ENCODE measurements at regions not wholly inside any gene's neighbourhood (a gene's known extent, or its start where the extent isn't known, plus 50 kb on each side); places are given as distances from the start of the nearest gene placed in this dataset.

- no peak for DNase-seq
Observed at GRCh38 chr9:16100537-16101091, 547.8 kb downstream of the CCDC171 start.

GRCh38 chr9:16102154-16102553, 549.3 kb downstream of the CCDC171 start:
- no peak for DNase-seq

DNA sequence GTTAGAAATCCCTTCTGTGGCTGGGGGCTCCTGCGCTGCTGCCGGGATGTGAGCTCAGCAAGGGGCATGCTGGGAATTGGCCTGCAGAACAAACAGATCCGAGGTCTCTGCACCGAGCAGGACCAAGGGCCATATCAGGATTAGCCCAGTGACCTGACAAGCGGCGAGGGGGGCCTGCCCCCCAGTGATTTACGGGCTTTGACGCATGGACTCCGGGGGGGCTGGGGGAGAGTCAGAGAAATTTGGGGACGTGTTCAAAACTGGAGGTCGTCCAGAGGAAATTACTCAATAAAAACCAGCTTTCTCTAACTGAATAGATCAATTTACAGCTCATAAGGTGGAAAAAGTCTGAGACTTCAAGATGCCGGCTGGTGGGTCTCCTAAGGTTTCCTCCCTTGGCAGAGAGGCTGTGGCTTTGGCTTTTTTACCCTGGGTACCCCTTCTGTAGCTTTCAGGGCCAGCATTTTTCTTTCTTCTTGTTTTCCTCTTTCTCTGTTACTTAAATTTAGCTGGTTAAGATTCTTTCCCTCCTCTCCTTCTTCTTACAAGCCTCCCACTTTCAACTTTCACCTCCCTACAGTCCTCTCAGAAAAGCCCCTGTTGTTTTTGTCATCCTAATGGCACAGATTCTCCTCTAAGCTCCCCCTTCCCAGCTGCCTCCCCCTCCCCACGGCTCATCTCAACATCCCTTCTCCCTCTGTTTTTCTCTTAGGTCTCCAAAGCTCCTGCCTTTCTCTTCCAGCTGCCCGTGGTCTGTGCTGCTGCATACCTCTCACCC, 551.0 kb downstream of the CCDC171 start:
- no peak for DNase-seq

- DNase-seq, result no peak
Observed at GRCh38 chr9:16105168-16106020, 552.6 kb downstream of the CCDC171 start.

DNA sequence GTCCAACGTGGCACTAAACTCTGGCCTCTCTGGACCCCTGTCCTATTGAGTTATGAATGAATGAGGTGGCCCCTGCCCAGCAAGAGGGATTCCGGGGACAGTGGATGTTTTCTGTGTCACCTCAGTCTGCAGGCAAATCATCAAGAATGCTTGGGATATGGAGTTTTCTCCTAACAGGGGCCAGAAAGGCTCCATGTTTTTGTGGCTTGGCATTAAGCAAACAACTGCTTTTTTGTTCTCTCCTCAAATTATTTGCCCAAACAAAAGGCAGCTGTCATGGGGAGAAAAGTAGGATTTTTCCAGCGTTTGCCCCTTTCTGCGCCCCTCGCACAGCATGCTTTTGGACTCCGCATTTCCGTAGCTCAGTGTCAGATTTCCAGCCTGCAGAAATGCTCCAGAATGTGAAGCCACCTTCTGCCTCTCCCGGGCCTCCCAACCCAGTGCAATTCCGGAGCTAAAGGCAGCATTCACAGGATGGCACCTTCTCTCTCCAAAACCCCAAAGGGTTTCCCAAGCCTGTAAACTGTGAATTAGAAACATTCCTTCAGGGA, 553.3 kb downstream of the CCDC171 start:
- no peak for DNase-seq

- no peak for DNase-seq
Observed at GRCh38 chr9:16112116-16112515, 559.3 kb downstream of the CCDC171 start.

GRCh38 chr9:16115994-16116393, 563.2 kb downstream of the CCDC171 start:
- no peak for DNase-seq

- DNase-seq, result no peak
Observed at GRCh38 chr9:16118043-16118442, 565.2 kb downstream of the CCDC171 start.

- no peak for DNase-seq
Observed at GRCh38 chr9:16119261-16120230, 566.7 kb downstream of the CCDC171 start.

DNA sequence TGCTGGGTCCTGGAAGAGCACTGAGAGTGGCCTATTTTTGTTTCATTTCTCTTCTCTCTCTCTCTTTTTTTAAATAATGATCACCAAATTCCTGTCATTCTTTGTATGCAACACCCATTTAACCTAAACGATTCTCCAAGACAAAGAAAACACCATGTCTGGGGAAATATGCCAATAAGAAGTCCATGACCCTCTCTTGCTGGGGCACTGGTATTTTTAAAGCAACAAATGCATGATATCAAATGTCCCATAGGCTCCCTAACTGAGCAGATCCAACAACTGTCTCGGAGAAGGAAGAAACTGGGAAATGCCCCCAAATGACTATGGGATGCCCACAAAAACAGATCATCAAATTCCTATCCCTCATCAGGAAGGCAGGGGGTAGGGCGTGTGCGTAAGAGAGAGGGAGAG, 567.4 kb downstream of the CCDC171 start:
- DNase-seq, result no peak

DNA sequence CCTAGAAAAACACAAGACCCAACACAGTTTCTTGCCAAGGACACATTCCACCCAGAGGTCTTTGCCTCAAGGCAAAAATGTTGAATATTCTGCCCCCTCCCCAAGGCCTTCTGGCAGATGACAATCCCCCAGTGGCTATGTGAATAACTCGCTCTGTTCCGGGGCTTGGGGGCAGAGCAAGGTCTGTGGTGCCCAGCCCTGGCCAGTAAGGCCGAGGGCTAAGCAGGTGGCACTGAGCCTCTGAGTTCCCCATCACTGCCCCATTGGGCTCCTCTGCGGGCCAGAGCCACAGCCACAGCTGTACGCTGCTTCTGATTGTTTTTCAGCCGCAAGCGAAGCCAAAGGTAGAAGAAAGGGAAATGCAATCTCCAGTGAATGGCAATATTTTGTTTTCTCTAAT, 567.9 kb downstream of the CCDC171 start:
- no peak for DNase-seq

DNA sequence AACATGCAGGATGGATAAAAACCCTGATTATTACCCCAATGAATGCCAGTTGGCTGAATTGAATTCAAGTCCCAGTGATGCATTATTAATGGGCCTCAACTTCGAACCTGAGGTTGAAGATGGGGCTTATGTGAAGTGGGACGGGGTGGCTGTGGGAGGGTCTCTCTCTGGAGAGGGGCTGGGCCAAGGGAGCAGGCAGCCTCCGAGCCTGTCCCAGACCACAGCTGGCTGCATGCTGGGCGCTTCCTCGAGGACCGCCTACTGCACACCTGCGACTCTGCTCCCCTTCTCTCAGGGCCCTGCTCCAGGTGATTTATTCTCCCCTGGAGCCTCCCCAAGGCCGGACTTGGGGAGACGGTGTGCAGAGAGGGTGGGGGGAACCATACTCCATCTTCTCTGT, 568.3 kb downstream of the CCDC171 start:
- no peak for DNase-seq

DNA sequence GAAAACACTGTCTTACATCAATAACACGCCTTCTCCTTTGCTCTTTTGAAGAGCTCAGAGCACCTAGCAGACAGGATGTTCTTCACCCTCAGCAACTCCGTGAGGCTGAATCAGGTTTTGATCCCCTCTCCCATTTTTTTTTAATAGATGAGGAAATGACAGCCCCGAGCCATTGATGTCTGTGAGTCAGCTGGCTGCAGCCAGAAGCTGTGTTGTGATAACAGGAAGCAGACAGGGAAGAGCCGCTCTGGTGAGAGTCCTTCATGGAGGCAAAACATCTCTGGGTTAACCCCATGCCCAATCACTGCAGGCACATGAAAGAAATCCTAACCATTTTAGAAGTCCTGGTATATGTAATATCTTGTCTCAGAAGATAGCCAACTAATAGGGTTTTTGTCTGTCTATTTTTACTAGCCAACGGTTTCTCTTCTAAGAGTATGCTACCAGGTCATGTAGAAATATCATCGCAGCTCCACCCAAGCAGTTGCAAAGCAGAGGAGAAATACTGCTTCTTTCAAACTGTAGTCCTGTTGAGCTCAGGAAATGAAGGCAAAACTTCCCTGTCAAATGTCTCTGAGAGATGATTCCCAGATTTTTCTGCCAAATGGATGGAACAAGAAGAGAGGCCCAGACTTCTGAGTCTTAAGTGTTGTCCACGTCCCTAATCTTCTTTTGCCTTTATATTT, 568.9 kb downstream of the CCDC171 start:
- DNase-seq, result no peak

DNA sequence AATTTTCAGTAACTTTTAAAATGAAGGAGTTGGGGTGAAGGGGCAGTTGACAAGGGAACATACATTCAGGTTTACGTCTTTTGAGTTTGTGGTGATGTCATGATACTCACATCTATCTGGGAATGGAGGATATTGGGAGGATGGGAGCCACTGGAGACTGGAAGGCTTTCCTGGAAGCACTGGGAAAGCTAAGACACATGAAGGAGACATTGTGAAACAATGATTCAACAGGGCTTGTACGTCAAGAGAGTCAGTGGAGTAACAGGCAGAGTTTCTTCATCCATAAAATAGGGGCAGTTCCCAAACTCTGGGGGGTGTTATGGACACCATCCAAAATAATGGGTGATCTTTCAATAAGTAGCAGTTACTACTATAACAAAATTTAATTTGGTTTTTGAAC, 572.8 kb downstream of the CCDC171 start:
- DNase-seq, result no peak

- no peak for DNase-seq
Observed at GRCh38 chr9:16126042-16126441, 573.2 kb downstream of the CCDC171 start.

DNA sequence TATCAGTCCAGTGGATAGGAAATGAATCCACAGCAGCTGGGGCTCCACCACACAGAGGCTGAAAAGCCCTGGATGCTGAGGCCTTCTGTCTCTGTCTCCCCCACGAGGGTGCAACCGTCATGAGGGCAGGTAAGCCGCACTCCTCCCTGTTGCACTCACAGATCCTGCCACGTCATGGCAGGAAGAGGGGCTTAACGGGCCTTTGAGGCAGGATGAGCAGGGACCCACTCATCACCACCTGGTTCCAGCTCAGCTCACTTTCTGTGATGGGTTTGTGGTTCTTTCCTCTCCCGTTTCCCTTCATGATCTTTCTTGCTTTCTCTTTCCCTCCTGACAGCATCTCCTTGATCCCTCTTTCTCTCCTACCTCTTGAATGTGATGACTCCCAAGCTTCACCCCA, 575.2 kb downstream of the CCDC171 start:
- no peak for DNase-seq

- DNase-seq, result no peak
Observed at GRCh38 chr9:16131264-16131663, 578.4 kb downstream of the CCDC171 start.

GRCh38 chr9:16132513-16132912, 579.7 kb downstream of the CCDC171 start:
- no peak for DNase-seq

GRCh38 chr9:16133032-16133431, 580.2 kb downstream of the CCDC171 start:
- DNase-seq, result no peak

GRCh38 chr9:16133556-16134227, 580.8 kb downstream of the CCDC171 start:
- peak; percentile 58 for DNase-seq

DNA sequence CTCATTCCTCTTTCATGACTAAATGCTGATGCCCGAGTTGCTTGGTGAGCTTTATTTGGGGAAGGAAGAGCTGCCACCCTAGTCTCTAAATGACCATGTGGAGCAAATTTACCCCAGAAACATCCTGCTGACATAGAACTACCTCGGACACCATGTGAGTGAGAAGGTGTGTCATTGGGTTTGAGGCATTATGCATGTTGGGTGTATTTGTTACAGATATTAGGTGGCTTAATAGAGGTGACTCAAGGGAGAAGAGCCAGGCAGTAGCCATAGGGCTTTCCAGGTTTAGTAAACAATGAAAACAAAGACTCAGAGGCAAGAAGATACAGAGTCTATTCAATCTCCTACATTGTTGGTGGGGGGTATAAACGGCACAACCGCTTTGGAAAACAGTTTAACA, 581.5 kb downstream of the CCDC171 start:
- no peak for DNase-seq

Measured in activated CD4-positive, alpha-beta T cell treated with anti-CD3 and anti-CD28 coated beads, Interleukin-10, Interleukin-2, amounts not matched to agents 100 ng/mL and 50 ng/mL, durations not matched to agents 16 hours and 8 hours (primary cell).